GM18951 (cell line): ENCODE measurements at regions not wholly inside any gene's neighbourhood (a gene's known extent, or its start where the extent isn't known, plus 50 kb on each side); places are given as distances from the start of the nearest gene placed in this dataset.

Experiments used
- POLR2A ChIP-seq: IDR thresholded peaks from 4 replicates; pipeline ENCODE4 v1.6.1; 2011; ENCODE audit warnings: mild to moderate bottlenecking; ENCODE audit not compliant: insufficient read length, insufficient read depth; ENCODE audit errors: extremely low read depth
- in situ Hi-C: fragments of 300-500 bp; cut with MboI; formaldehyde crosslinking; loops from one replicate; pipeline ENCODE4 v1.12.0; 2022; ENCODE audit warnings: low sequenced_read_pairs, mixed read lengths, inconsistent platforms; ENCODE audit not compliant: unreplicated experiment

DNA sequence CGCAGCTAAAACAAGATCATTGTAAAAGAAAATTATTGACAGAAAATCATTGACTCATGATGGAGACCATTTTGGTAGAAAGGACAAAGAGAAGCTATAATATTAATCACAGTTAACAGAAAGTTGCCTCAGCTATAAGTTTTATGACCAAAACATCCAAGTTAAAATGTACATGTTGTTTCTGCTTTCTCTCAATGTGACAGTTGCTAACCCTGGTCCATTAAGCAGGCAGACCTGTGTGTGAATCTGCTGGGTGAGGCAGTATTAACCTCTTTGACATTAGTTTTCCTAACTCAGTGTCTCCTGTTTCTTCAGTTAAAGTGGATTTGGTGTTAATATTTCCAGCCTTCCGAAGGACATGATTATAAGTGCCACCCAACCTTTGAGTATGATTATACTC is 94.8 kb upstream of the DCLK2 start:
- in situ Hi-C loops = loop anchor here (25.0 kb wide), 1 partner anchor 229 kb away; no protein-coding TSS in a partner anchor
- TF ChIP-seq POLR2A = no peak

DNA sequence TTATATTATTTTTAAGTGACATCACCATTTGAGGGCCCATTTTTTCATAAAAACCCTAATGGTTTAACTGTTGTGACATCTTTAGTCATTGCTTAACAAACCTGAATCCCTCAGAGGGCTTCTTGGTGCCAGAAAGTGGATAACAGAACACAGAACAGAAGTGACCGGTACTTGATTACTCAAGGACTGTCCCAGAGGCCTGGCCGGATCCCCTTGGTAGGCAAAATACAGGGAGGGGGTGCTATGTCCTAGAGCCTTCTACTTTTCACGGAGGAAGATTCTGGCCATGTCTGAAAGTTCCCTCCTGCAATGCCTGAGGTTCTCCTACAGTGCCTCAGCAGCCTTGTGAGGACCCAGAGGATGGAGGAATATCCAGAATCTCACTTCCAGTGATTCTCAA is 94.3 kb upstream of the DCLK2 start:
- in situ Hi-C loops = loop anchor here (25.0 kb wide), 1 partner anchor 228 kb away; no protein-coding TSS in a partner anchor
- no peak for TF ChIP-seq POLR2A

DNA sequence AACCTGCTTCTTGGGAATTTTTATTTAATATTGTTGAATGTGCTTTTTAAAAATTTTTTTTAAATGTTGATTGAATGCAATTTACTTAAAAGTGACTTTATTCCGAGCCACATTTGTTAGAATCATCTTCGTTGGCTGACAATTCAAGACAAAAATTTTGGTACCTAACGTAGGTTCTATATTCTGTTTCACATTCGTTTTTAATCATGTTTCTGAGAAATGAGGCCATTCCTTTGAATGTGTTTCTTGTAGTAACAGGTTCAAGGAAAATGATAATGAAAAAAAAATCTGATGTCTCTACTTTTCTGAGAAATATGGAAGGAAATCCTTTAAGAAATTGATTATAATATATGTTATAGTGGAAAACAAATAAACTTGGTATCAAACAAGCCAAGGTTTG is 92.3 kb upstream of the DCLK2 start:
- in situ Hi-C loops = loop anchor here (25.0 kb wide), 1 partner anchor 226 kb away; no protein-coding TSS in a partner anchor
- no peak for TF ChIP-seq POLR2A

DNA sequence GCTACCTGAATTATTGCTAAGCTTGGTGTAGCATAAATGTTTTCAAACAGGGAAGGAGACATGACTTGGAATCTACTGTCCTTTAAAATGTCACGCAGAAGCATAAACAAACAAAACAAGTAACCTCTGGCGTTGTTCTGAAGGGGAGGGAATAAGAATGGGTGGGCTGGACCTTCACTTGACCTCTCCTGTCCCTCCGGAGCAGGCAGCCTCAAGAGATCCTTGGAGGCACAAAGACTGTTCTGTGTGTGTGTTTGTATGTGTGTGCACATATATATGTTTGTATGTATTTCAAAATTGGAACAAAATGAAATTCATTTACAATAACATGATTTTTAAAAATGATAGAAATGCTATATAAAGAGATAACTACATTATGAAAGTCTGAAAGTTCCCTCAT is 91.3 kb upstream of the DCLK2 start:
- TF ChIP-seq POLR2A = no peak

DNA sequence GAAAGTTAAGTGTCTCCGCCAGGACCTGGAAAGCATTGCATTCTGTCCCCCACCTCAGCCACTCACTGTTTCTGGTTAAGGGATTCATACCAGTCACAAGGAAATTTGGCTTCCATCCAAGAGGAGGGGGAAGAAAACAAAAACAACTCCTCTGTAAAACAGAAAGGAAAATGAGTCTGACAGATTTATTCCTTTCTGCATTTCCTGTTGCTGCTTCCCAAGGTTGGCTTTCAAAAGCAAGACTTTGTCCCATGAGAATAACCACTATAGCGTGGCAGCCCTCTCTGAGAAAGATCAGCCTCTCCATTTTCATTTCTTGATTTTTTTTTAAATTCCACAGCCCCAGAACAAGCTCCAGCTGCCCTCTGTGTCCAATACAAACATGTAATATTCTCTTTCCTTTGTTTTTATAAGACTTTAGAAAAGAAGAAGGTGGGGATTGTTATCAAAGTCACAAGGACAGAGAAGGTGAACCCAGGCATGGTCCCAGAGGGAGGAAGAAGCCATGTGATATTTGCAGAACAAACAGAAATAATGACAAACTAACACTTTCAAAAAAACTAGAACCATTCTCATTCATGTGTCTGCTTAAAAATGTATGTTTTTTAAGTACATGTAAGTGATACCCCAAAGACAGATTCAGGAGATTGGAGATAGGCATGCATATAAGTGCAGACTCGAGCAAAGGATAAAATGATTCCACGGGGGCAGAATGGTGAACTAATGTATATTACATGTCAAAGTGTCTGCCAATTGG is 90.7 kb upstream of the DCLK2 start:
- in situ Hi-C loops = loop anchor here (25.0 kb wide), 1 partner anchor 225 kb away; no protein-coding TSS in a partner anchor
- no peak for TF ChIP-seq POLR2A

More for the DNA sequence above, 91.3 kb upstream of the DCLK2 start:
- in situ Hi-C loops = loop anchor here (25.0 kb wide), 1 partner anchor 225 kb away; no protein-coding TSS in a partner anchor

DNA sequence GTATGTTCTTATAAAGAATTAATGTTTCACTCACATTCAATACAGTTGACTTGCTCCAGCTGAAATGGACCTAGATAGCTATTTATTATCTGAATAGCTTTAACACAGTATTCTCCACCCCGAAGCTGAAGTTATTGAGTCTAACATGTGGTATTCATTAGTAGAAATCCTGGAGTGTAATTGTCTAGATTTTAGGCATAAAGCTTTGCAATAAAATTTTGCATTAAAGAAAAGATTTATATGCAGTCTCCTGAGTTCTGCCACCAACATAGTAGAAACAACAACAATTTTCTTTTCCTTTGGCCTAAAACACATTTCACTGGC is 90.2 kb upstream of the DCLK2 start:
- in situ Hi-C loops = loop anchor here (25.0 kb wide), 1 partner anchor 224 kb away; no protein-coding TSS in a partner anchor
- TF ChIP-seq POLR2A = no peak

DNA sequence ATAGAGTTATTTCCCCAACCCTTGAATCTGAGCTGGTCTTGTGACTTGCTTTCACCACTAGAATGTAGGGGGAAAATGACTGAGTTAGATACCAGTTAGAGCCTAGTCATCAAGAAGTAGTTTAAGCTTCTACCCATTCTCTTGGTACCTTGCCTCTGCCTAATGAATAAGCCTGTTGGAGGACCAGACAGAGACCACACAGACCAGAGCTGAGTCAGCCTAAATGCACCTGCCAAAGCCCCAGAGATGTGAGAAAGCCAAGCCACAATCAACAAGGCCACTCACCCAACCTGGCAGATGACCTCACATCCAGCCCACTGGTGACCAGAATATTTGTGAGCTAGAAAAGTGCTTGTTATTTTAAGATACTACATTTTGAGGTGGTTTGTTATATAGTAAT is 85.2 kb upstream of the DCLK2 start:
- in situ Hi-C loops = loop anchor here (25.0 kb wide), 1 partner anchor 219 kb away; no protein-coding TSS in a partner anchor
- no peak for TF ChIP-seq POLR2A

DNA sequence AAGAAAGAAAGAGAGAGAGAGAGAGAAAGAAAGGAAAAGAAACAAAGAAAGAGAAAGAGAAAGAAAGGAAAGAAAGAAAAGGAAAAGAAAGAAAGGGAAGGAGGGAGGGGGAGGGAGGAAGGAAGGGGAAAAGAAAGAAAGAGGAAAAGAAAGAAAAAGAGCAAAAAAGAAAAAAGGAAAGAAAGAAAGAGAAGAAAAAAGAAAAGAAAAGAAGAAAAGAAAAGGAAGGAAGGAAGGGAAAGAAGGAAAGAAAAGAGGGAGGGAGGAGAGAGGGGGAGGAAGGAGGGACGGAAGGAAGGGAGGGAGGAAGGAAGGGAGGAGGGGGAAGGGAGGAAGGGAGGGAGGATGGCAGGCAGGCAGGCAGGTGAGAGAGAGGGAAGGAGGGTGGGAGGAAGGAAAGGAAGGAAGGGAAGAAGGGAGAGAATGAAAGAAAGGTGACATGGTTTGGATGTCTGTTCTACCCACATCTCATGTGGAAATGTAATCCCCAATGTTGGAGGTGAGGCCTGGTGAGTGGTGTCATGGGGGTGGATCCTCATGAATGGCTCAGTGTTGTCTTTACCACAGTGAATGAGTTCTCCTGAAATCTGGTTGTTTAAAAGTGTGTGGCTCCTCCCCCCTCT is 83.0 kb upstream of the DCLK2 start:
- in situ Hi-C loops = loop anchor here (25.0 kb wide), 1 partner anchor 217 kb away; no protein-coding TSS in a partner anchor
- TF ChIP-seq POLR2A = no peak

DNA sequence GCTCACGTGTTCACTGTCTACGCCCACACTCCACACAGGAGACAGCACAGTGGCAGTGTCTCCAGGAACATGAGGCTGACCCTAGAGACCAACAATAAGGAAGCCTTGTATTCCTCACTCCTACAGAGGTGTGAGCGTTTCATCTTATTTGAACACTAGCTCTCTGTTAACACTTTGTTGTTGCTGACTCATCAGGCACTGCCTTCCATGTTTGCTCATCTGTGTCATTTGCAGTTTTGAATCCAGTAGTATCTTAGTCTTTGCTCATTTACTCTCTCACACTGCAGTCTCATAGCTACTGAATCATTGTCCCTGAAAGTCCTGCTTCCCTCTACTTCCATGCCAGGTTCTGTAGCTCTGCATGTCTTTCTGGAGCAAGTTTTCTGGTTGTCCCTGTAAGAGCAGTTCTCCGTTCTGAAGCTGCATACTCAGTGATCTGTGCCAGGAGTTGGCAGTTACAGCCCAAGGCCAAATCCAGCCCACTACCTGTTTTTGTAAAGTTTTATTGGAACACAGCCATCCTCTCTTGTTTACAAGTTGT is 80.3 kb upstream of the DCLK2 start:
- in situ Hi-C loops = loop anchor here (25.0 kb wide), 1 partner anchor 214 kb away; no protein-coding TSS in a partner anchor
- no peak for TF ChIP-seq POLR2A

DNA sequence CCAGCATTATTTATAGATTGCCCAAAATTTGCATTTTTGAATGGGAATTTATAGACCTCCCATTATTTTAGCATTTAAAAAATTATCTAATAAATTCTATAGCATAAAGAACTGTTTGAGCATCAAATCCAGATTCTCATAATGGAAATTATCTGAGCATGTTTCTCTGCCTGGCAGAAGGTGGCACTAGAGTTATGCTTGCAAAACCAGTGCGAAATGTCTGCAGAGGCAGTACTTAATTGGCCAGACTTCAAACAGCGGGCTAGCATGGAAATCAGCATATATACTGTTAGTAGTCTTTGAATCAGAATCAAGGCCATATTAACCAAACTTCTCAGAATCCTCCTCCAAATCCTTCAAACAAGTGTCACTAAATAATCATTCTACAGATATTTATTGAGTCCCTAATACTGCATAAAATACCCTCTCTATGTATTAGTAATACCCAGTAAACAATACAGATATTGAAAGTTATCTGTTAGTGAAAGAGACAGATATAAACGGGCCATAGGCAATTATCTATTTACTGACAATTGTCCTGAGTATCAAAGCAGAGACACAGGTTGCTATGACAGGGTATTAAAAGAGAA is 78.7 kb upstream of the DCLK2 start:
- TF ChIP-seq POLR2A = no peak
- in situ Hi-C loops = loop anchor here (25.0 kb wide), 2 partner anchors 213 to 863 kb away; no protein-coding TSS in a partner anchor

DNA sequence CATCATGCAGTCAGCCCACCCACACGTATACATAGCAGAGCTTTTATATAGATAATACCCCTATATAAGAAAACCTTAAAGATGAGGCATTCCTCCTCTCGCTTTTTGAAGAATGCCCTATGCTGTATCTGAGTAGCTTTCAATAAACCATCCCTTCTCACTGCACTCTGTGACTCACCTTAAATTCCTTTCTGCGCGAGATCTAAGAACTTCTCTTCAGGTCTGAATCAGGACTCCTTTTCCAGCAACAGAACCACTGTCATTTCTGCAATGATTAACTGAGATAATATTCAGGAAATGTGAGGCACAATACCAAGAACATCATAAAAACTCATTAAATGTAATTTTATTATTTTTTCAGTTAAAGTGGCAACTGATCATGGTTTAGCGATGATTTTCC is 76.4 kb upstream of the DCLK2 start:
- in situ Hi-C loops = loop anchor here (25.0 kb wide), 1 partner anchor 860 kb away; no protein-coding TSS in a partner anchor
- TF ChIP-seq POLR2A = no peak

DNA sequence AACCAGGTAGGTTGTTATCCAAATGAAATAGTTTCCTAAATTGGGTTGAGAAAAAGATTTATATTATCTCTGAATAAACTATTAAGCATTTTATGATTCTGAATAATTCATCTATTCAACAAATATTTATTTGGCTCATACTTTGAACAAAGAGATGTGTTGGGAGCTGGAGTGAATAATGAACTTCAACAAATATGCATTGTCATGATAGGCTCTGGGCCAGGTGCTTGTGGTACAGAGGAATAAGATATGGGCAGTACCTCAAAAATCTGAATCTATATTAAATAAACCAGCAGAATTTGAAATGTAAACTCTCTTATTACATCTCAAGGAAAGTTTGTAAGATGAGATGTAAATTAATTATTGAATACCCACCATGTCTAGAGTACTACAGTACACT is 75.7 kb upstream of the DCLK2 start:
- TF ChIP-seq POLR2A = no peak
- in situ Hi-C loops = loop anchor here (25.0 kb wide), 1 partner anchor 860 kb away; no protein-coding TSS in a partner anchor

DNA sequence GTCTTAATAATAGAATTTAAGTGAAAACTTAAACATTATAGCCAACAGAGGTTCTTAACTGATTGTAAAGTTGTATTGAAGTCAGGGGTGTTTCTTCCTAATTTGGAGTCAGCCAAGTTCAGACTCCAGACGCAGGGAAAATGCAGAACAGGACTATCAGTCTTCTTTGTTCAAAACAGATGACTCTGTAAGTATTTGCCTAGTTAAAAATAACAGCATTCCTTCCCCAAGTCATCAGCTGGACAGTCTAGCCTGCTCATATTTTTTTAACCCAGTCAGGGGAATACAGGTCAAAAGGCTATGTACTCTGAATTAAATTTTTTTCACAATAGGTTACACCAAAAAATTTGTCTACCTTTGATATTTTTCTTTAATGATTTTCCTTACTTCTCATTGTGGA is 73.8 kb upstream of the DCLK2 start:
- in situ Hi-C loops = loop anchor here (25.0 kb wide), 1 partner anchor 858 kb away; no protein-coding TSS in a partner anchor

More for the DNA sequence above, 73.8 kb upstream of the DCLK2 start:
- no peak for TF ChIP-seq POLR2A
